Spleen (tissue), 11 donors: ENCODE measurements at regions not wholly inside any gene's neighbourhood (a gene's known extent, or its start where the extent isn't known, plus 50 kb on each side); places are given as distances from the start of the nearest gene placed in this dataset.
"Not testable (repeated sequence)": the region's sequence is repeated elsewhere in the genome, so short reads cannot be mapped to it uniquely, and the experiment has no call there.

Source experiments
- DNase-seq: peaks from one replicate; pipeline ENCODE4 v3.0.0-alpha.2; 2020
- H3K27ac ChIP-seq, 8 donors: fragments of 200-600 bp; sonication (generic) in 7 of 8; 1 replicate in 4 of 8; 2 replicates in 4 of 8; pipeline versions ENCODE4 v1.5.0 to v1.8.0; 2016 to 2021; ENCODE audit warnings: inconsistent platforms in 4 of 8, mild to moderate bottlenecking in 4 of 8, moderate library complexity in 1 of 8
- H3K27me3 ChIP-seq, 7 donors: fragments of 200-600 bp; sonication (generic) in 6 of 7; replicated peaks in 1 of 7; 1 replicate in 4 of 7; 2 replicates in 3 of 7; pipeline versions ENCODE4 v1.5.0 to v1.8.0; 2016 to 2021; ENCODE audit warnings: inconsistent platforms in 3 of 7, mild to moderate bottlenecking in 1 of 7
- H3K36me3 ChIP-seq, 6 donors: fragments of 200-600 bp; sonication (generic) in 5 of 6; 1 replicate in 4 of 6; 2 replicates in 2 of 6; pipeline versions ENCODE4 v1.5.0 to v1.8.0; 2016 to 2021; ENCODE audit warnings: inconsistent platforms in 2 of 6
- H3K4me1 ChIP-seq, 6 donors: fragments of 200-600 bp; sonication (generic) in 5 of 6; 1 replicate in 3 of 6; 2 replicates in 3 of 6; pipeline versions ENCODE4 v1.5.0 to v1.8.0; 2016 to 2021; ENCODE audit warnings: inconsistent platforms in 3 of 6
- H3K4me3 ChIP-seq, 8 donors: fragments of 200-600 bp; sonication (generic) in 7 of 8; 1 replicate in 4 of 8; 2 replicates in 4 of 8; pipeline versions ENCODE4 v1.5.0 to v1.8.0; 2016 to 2021; ENCODE audit warnings: inconsistent platforms in 4 of 8, mild to moderate bottlenecking in 4 of 8, moderate library complexity in 2 of 8
- H3K9me3 ChIP-seq, 8 donors: fragments of 200-600 bp; sonication (generic) in 7 of 8; 1 replicate in 4 of 8; 2 replicates in 4 of 8; pipeline versions ENCODE4 v1.5.0 to v1.8.0; 2016 to 2021; ENCODE audit warnings: inconsistent platforms in 4 of 8
- CTCF ChIP-seq, 11 experiments: fragments of 200-600 bp in 7 of 11; fragments of 450-650 bp in 4 of 11; sonication (generic) in 4 of 11; IDR thresholded peaks in 8 of 11; conservative IDR thresholded peaks in 3 of 11; 1 replicate in 7 of 11; 2 replicates in 4 of 11; pipeline versions ENCODE4 v1.4.0 to v1.8.0; 2016 to 2021; ENCODE audit warnings: antibody characterized with exemption in 11 of 11, inconsistent platforms in 4 of 11, mild to moderate bottlenecking in 1 of 11
- POLR2A ChIP-seq, 3 donors: fragments of 450-650 bp; IDR thresholded peaks; one replicate each; pipeline ENCODE4 v1.5.1; 2017; ENCODE audit warnings: antibody characterized with exemption in 3 of 3, mild to moderate bottlenecking in 1 of 3
- POLR2AphosphoS5 ChIP-seq, 3 donors: sonication (generic); formaldehyde crosslinking; IDR thresholded peaks; one replicate each; pipeline ENCODE4 v1.5.1; 2017; ENCODE audit warnings: antibody characterized with exemption in 3 of 3
- WGBS, 5 donors: extraction: QIAGEN DNeasy Blood & Tissue Kit in 3 of 5; methylation state at CpG; one replicate each; pipeline versions ENCODE4 v1.1.5 to v1.1.7; 2013 to 2018; 5-methylcytosine and 5-hydroxymethylcytosine counted together
- intact Hi-C: fragments of 100-400 bp; cut with DNase I; formaldehyde crosslinking; loops from one replicate; pipeline ENCODE4 v1.15.0; 2023; ENCODE audit warnings: low total_unique reads
- donor health status: healthy with polysubstance abuse.
- donor health status: DM: no; HTN: no; CAD: no; lungs with moderate emphysema.
- donor health status: DM: no; HTN: no; CAD: no.
- donor health status: Bipolar disorder and iron deficiency.
- donor health status: healthy.
- donor health status: DM: no; HTN: no; CAD: no.
- donor health status: DM: yes; HTN: yes; CAD: no.

- no peak for DNase-seq
- Histone ChIP-seq H3K27me3 (no peaks in the 10 kb centered on the region), H3K4me3 (no peak overlapping the region), H3K36me3 (no peaks in the 10 kb centered on the region), H3K4me1 (no peaks in the 10 kb centered on the region), H3K27ac (no peak overlapping the region), H3K9me3 (peaks cover 8 to 100% (median 100%) of the 10 kb centered on the region in 8 donors)
- 31 to 45% (median 42%) methylated on average over 2 of the region's 2 CpGs for WGBS, 5 donors
- TF ChIP-seq CTCF (IDR thresholded peaks at IDR 0.05 in 8 of 11, conservative IDR thresholded peaks at IDR 0.05 in 3 of 11) (no peak), POLR2AphosphoS5 (IDR thresholded peaks at IDR 0.05) (no peak), POLR2A (IDR thresholded peaks at IDR 0.05) (no peak)
- intact Hi-C loops: no loop called here
These were observed 272.7 kb downstream of the OR4A5 start for GRCh38 chr11:54979375-54979774.

GRCh38 chr11:54985731-54986130, 276.2 kb upstream of the TRIM48 start:
- intact Hi-C loops: no loop called here
- Histone ChIP-seq H3K9me3 (peaks cover 4 to 100% (median 96%) of the 10 kb centered on the region in 8 donors), H3K4me3 (no peak overlapping the region), H3K27ac (no peak overlapping the region), H3K36me3 (no peaks in the 10 kb centered on the region), H3K4me1 (no peaks in the 10 kb centered on the region), H3K27me3 (no peaks in the 10 kb centered on the region)
- WGBS, 5 donors: 87 to 94% (median 91%) methylated on average over 1 of the region's 1 CpG
- TF ChIP-seq CTCF (IDR thresholded peaks at IDR 0.05 in 8 of 11, conservative IDR thresholded peaks at IDR 0.05 in 3 of 11): no peak
- no peak for TF ChIP-seq POLR2AphosphoS5 (IDR thresholded peaks at IDR 0.05)
- TF ChIP-seq POLR2A (IDR thresholded peaks at IDR 0.05): no peak
- DNase-seq: no peak

- H3K27ac ChIP-seq, H3K36me3 ChIP-seq, intact Hi-C loops, DNase-seq, H3K4me3 ChIP-seq, H3K27me3 ChIP-seq, H3K4me1 ChIP-seq: not testable (repeated sequence)
- 66 to 70% (median 67%) methylated on average over 2 of the region's 2 CpGs for WGBS, 5 donors
- H3K9me3 ChIP-seq: peaks cover 3 to 100% (median 100%) of the 10 kb centered on the region in 8 donors
These were observed 233.1 kb upstream of the TRIM48 start for GRCh38 chr11:55028837-55029236.

GRCh38 chr11:55054723-55055122, 207.2 kb upstream of the TRIM48 start:
- Histone ChIP-seq H3K27me3 (no peaks in the 10 kb centered on the region), H3K4me3 (no peak overlapping the region), H3K9me3 (peaks cover 20 to 100% (median 100%) of the 10 kb centered on the region in 8 donors), H3K36me3 (no peaks in the 10 kb centered on the region), H3K4me1 (no peaks in the 10 kb centered on the region), H3K27ac (no peak overlapping the region)
- TF ChIP-seq POLR2A (IDR thresholded peaks at IDR 0.05): no peak
- no peak for DNase-seq
- intact Hi-C loops: no loop called here

- H3K4me3 ChIP-seq, H3K27me3 ChIP-seq, H3K4me1 ChIP-seq, intact Hi-C loops, H3K36me3 ChIP-seq, H3K27ac ChIP-seq: not testable (repeated sequence)
- 82 to 89% (median 83%) methylated on average over 9 of the region's 9 CpGs for WGBS, 5 donors
- DNase-seq: peak; percentile 14
- peaks cover 0 to 97% (median 87%) of the 10 kb centered on the region in 8 donors for H3K9me3 ChIP-seq
These were observed 177.4 kb upstream of the TRIM48 start for GRCh38 chr11:55084588-55084987.

GRCh38 chr11:55106391-55106790, 155.6 kb upstream of the TRIM48 start:
- H3K4me1 ChIP-seq: no peaks in the 10 kb centered on the region
- intact Hi-C loops: no loop called here
- H3K27ac ChIP-seq: no peak overlapping the region
- WGBS, 5 donors: 55 to 61% (median 60%) methylated on average over 4 of the region's 4 CpGs
- H3K27me3 ChIP-seq: no peaks in the 10 kb centered on the region
- DNase-seq: no peak
- no peak for TF ChIP-seq CTCF (IDR thresholded peaks at IDR 0.05 in 8 of 11, conservative IDR thresholded peaks at IDR 0.05 in 3 of 11)
- TF ChIP-seq POLR2AphosphoS5 (IDR thresholded peaks at IDR 0.05): no peak
- no peak for TF ChIP-seq POLR2A (IDR thresholded peaks at IDR 0.05)
- no peak overlapping the region for H3K4me3 ChIP-seq
- peaks cover 6 to 82% (median 75%) of the 10 kb centered on the region in 8 donors for H3K9me3 ChIP-seq
- no peaks in the 10 kb centered on the region for H3K36me3 ChIP-seq
